ENCODE measurements at regions not wholly inside any gene's neighbourhood (a gene's known extent, or its start where the extent isn't known, plus 50 kb on each side); places are given as distances from the start of the nearest gene placed in this dataset.

DNA sequence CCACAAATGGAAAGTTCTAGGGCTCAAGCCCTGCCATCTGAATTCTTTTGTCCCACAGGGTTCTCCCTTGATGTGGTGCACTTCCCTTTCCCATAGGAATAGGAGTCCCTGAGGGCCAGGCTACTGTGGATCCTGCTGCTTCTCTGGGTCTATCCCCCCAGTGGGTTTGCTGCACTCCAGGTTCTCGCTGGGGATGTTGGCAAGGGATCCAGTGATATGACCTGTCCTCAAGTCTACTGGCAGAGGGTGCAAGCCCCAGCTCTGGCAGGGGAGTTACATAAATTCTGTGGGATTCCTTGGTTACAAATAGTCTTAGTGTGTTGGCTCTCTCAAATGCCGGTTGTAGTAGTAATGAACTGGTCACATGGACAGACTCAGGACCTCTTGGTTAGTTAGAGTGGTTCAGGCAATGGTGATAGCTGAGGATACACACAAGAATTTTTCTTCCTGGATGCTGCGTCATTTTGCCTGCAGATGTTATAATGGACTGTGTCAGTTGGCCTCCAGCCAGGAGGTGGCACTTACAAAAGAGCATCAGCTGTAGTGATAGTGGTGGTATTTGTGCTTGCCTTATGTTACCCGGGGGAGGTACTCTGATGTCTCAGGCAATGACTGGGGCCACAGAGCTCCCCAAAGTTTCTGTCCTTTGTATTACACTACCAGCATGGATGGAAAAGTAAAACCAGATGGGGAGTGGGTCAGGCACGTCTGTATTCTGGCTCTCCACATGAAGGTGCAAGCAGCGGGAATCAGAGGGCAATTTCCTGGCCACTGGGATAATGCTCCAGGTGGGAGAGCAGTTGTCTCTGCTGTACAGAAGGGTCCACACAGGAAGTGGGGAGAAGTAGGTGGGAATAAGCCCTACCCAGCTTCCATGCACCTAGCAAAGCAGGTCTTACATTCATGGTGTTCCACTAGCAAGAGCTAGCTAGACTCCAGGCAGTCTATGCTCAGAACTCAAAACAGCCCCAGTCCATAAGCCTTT lies 267.9 kb downstream of the SOX11 start:
- no peak for DNase-seq

DNA sequence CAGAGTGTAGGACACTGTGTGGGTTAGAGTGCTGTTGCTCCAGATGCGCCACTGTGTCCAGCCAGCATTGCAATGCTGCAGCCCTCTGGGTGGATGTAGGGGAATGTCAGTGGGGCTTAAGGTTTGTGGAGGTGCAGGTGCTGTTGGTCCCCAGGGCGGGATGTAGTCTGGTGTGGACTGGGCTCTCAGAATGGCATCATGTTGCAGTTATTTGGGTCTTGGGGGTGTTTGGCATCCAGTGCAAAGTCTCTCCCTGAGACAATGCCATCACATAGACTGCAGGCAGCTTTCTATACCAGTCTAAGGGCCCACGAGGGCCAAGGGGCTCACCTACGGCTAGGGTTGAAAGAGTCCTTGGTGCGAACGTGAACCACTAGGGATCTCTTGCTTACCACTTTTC lies 275.3 kb downstream of the SOX11 start:
- DNase-seq = no peak

DNA sequence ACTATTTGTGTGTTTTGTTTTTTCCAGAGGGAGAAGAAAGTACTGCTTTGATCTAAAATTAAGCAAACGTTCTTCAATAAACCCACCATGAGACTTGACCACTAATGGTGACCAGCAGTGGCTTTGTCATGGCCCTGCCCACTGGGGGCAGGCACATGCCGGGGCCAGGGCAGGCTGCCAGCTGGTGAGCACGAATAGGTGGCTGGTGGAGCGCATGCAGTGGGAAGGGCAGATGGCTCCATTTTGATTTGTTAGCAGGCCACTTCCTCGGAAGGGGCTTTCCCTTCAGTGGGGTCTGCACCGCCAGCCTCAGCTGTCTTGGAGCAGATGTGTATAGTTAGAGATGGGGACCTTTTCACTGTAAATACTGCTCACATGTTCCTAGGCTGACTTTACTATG lies 277.1 kb downstream of the SOX11 start:
- no peak for DNase-seq

DNA sequence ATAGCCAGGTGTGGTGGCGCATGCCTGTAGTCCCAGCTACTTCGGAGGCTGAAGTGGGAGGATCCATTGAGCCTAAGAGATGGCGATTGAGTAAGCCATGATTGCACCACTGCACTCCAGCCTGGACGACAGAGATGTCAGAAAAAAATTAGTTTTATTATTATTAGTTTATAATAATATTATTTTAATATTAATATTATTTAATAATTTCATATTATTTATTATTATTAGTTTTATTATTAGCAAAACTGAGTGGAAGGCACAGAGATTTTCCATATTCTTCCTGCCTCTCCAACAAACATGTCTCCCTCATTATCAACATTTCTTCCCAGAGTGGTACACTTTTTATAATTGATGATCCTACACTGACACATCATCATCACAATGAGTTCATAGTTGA lies 278.2 kb downstream of the SOX11 start:
- no peak for DNase-seq

DNA sequence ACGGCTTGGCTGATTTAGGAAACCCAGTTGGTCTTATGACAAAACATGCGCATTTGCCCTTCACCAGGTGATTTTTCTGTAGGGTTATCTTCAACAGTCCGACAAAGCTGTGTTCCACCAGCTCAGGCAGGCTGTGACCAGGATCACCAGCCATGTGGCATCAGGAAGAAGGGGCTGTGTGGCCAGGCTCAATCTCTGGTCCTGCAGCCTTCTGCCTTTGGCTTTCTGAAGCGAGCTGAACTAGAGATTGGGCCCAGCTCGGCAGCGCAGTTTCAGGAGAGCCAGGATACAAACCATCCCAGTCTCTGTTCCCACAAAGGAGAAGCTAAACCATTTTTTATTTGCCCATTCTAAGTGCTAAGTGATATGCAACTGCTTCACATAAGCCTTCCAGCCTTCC lies 282.3 kb downstream of the SOX11 start:
- no peak for DNase-seq

DNA sequence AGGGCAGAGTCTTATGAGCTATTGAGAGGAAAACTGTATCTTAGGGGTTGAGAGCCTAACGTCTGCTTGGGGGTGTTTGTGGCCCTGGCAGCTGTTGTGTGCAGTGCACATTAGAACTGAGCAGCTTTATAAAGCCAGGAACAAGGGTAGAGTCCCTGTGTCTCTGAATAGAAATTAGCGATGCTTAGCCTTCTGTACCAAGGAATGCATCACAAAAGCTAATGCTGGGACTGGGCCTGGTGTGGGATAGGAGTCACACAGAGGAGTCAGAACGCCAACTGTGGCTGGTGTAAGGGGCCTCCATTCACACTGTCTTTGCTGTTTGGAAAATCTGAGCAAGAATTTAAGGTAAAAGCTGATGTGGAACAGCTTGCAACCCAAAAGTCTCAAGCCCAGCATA lies 283.2 kb downstream of the SOX11 start:
- DNase-seq = no peak

DNA sequence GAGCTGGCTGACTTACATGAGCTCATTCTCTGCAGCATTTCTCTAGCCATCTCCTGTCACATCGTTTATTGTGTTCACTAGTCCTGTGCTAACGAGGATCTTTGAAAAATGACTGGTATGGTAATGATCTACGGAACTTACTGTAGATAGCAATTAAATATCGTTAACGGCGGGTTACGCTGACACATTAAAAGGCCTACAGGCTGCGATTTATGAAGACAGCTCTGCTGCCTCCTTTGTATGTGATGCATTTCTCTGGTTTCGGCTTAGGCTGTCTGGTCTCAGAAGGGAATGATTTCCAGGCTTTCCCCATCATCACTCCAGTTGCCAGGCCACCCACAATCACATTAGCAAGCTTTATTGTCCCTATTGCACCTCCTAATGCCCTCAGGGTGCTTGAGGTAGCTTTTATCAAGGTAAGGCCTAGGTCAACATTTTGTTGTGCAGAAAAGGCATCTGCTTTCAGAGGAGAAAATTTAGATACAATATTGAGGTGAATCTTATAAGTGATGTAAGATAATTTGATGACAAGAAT lies 284.4 kb downstream of the SOX11 start:
- DNase-seq = no peak

DNA sequence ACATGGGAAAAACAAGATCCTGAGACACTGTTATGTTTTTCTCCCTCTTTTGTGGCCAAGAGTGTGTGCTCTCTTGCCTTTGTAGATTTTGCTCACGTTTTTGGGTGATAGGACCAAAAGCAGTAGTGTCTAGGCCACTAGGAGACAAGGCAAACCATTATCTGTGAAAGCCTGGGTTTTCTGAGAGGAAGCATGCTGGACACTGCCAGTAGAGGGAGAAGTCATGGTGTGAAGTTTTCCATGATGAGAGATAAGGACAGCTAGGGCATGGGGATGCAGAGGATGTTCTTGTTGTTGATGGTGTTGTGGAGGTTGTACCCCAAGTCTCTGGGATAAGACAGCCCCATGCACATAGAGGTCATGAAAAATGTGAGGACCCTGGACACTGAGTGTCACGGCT lies 285.3 kb downstream of the SOX11 start:
- DNase-seq = no peak

DNA sequence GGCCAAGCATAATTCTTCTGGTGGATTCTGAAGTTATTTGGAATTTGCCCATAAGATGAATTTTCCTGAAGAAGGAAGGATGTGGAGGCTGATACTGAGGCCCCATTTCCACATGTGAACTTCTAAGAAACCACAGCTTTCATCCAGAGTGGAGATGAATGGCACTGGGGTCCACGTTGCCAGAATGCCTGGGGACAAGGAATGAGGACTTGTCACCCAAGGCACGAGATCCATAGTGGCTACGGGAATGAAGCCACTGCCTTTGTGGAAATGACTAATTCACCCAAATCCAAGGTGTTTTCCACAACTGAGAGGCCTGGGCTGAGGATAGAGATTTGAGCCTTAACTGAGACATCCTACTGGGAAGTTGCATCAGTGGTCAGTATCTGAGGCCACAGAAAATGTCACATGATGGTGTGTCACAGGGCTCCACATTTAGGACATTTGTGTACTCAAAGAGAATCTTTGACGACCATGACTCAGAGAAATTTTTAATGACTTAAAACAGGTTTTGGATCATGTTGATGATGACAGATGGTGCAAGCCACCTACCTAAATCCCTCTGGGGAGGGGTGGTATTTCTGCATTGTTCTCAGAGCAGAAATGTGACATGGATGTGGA lies 286.1 kb downstream of the SOX11 start:
- no peak for DNase-seq

DNA sequence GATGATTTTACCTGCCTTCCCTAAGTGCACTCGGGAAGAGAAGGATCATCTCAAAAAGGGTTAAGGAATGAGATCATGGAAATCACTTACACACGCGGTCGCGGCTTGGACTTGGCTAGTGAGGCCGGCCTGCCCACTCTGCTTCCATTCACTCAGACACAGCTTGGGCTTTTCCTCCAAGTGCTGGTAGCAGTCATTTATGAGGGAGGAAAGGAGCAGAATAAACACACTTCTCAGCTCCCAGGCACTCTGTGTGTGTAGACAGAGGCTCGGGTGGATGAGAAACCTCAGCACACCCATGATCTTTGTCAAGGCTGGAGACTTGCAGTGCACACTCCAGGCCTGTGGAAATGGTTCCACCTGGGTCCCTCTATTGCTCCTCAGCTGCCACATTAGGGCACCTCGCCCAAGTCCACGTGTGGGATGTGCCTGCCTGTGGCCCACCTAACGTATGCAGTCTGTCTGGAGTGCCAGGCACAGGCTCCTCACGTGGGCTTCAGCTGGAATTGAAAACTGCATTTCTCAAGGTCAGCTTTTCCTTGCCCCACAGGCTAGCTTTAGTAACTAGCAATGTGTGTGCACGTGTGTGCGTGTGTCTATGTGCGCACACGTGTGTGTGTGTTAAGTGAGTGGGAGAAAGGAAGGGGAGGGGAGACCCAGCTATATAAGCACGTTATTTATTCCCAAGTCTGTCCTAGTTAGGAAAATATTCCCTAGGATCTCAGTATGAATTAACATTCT lies 288.4 kb downstream of the SOX11 start:
- no peak for DNase-seq

DNA sequence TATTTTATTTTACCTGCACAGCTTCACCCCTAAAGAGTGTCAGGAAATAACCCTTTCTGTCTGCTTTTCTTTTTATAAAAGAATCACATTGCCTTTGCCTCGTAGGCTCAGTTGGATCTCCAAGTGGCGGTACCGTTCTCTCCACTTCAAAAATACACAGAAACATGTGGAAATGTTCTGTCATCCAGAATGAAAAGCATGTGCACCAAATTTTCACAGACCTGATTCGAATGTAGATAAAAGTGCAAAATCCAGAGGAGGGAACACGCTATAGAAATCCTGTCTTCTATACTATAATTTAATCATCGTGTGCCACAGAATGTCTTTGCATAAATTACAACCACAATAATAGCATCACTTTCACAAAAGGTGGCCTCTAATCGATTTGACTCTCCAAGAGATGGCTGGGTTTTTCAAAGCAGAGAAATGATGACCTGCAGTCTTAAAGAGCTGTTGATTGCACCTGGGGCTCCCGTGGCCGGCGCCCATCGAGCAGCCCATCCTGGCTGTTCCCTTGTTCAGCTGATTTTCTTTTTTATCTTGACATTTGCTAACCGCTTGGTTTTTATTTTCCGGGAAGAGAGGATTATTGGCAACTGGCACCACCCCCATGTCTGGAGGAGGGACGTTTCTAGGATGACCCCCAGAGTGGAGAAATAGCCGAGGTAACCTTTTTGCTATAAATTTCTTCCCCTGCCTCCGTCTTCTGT lies 290.2 kb downstream of the SOX11 start:
- DNase-seq = no peak

DNA sequence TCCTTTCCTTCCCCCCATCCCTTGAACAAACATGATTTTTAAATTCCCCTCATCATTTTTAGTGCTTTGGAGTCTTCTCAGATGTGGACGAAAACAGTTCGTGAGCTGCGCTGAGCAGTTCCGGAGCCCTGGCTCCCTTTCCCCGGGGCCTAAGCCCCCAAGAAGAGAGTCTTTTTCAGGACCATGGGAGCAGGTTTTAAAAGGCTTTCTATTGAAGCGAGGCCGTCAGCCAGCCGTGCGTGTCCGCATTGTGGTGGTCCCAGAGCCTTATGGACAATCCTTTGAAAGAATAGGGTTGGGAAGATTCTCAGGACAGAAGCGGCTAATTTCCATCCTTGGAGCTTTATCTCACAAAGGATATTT lies 290.7 kb downstream of the SOX11 start:
- no peak for DNase-seq

DNA sequence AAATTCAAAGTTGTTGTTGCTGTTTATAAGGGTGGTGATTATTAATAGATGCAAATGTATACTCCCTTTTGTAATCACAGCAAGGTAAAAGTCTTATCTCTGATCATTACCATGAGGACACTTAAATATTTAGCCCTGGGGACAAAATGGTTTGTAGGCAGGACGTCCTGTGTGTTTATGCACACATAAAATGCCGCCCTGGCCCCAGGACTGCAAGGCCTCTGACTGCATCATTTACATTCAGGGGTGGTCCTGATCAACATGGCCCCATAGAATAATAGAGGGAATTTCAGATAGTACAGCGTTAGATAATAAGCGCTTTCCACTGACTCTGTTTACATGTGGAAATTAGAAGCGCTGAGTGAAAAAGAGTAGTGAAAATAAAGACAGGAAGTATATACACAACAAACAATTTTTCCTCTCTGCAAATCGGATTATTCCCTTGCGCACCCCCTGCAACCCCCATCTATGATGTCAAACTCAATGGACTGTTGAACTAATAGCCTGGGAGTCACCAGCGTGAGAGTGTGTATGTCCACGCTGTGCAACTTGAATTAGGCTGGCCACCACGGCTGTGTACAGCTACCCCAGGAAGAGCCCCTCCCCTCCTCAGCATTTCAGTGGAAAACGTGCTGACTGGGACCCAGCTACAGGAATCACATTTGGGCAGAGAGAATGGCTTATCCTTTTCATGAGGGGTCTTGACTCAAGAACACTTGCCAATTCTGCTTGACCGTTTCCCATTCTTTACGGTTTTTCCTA lies 291.5 kb downstream of the SOX11 start:
- DNase-seq = no peak

DNA sequence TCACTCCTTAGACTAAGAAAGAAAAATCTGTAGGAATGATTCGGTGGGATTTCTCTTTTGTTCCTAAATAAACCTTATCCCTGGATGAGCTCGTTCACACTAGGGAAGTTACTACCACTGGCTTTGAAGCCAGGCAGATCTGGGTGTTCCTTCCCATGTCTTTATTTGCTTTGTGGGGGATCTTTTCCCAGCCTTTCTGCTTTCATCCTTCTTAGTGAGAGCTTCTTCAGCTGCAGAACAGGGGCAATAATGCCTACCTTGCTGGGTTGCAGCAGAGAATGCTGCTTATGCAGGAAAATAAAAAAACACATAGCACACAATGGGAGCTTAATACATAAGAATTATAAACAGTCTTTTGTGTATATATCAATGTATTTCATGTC lies 292.1 kb downstream of the SOX11 start:
- DNase-seq = no peak

DNA sequence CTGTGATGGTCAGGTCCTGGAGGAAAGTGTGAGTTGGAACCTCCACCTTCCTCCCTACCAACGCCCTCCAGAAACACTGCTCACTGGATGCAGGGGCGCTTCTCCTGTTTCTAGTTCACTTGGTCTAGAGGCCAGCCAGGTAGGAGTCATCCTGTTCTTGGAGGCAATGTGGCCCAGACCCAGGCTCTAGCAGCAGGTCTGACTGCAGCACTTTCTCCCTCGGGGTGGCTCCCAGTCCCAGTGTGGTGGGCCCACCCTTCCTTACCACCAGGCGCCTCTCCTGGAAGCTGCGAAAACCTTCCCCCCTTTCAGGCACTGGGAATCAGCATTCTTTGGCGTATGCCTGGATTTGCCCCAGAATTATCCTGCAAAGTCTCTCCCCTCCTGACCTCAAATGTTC lies 292.8 kb downstream of the SOX11 start:
- no peak for DNase-seq

DNA sequence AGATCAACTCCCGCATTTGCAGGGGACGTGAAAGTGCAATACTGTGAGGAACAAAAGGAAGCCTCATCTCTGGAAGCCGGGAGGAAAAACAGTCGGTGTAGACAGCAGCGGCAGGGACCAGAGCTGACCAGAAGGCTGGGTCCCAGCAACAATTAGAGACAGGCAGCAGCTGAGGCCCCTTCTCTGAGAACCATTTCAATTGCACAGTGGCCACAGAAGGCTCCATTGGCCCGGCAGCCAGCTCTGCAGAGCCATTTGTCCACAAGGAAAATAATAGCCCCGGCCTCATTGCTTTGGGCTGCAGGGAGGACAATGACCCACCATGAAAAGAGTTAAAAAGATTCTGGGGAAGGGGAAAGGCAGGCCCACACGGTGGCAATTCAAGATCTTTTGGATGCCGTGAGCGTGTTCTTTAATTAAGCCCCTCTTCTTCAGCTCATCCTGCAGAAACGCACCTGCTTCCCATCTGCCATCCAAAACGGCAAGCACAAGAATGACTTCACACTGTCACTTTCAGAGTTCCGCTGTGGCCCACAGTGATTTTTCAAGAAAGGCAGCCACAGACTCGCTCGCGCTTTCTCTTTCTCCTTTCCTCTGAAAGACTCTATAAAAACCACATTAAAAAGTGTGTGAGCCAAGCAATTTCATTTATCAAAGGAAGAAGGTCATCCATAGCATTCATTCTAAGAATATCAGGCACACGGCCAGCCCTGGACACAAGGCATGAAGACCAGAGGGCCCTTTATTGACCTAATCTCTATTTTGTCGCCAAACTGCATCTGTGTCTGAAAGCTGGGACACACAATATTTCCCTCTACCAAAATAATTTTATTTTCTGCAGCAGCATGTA lies 293.6 kb downstream of the SOX11 start:
- DNase-seq = no peak

DNA sequence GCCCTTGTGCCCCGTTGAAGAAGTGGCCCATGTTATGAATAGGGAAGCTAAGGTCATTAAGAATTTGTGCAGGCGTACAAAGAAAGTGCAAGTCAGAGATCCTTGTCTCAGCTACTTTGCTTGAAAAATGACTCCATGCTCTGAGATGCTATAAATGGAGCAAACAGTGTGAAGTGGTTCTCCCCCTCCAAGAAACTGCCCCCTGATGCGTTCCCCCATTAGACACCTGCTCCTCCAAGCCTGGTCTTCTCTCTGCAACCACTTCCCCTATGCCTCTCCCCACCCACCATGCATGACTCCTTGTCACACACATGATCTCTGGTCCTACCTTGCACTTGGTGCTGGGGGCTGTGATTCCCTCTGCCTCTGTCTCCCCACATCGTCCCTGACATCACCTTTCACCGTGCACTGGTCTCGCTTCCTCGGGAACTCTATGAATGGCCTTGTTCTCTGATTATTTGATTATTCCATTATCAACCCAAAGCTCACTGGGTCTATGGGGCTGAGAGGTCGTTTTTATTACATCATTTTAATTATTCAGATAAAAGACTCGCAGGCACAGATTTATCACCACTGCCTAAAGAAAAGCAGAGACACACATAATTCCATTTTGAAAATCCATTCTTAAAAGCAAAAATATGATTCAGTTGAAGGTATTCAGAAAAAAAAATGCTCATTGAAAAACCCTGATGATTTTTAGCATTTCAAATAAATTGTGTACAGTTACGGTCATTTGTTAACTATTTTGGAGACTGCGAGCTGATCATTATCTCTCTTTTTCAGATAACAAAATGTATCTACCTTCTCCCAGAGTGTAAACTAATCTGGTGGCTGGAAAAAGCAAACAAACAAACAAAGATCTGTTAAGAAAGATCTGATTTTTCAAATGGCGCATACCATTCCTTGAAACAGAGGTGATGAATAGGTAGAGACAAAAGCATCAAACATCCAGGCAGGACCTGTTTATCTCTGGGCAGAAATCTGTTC lies 294.9 kb downstream of the SOX11 start:
- no peak for DNase-seq

DNA sequence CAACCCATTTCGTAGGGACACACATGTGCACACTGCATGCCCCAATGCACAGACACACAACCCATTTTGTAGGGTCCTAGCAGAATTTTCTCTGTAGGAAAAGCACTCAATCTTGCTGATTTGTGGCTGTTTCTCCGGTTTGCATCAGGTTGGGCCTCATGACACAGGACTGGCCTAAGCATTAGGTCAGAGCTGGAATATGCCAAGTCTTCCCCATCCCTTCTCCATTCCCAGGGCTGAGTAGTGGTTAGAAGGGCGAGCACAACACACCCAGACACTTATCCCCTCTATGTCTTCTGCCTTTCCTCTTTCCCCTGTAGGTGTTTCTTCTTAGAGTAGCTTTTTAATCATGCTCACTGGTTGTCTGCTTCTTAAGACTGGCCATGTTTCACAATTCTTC lies 295.9 kb downstream of the SOX11 start:
- no peak for DNase-seq

DNA sequence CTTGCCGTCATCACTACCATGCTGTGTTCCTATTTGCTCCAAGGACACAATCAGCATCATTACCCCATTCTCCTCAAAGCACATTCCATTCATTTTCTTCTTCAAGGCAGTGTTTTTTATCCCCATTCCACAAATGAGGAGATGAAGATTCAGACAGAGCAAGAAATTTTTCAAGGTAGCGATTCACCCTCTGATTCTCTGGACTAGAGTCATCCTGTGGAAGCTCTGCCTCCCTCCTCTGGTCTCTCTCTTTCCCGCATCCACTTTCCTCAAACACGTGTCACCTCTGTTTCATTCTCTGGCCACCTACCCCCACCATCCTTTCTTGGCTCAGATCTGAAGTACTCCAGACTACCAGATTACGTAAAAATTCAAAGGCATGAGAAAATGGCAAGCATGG lies 297.9 kb downstream of the SOX11 start:
- DNase-seq = no peak
